GM12878 (cell line): ENCODE measurements at regions not wholly inside any gene's neighbourhood (a gene's known extent, or its start where the extent isn't known, plus 50 kb on each side); places are given as distances from the start of the nearest gene placed in this dataset.

Source experiments
- ATAC-seq: fragments of 200-7000 bp; cut with Tn5 transposase; 3 replicates; pipeline ENCODE4 v1.9.1; 2020; ENCODE audit warnings: mild to moderate bottlenecking, moderate library complexity
- BruUV-seq: library from RNA; stranded (reverse); fragments of 400-500 nt; replicated peaks from 2 replicates; lab custom pipeline; 2021; lab: Mats Ljungman, UMichigan
- CTCF ChIA-PET: fragments of 300-600 bp; sonication (Branson Sonifier 250); formaldehyde crosslinking; extraction: SDS; loops from one replicate; lab custom pipeline; 2021; ENCODE audit warnings: inconsistent platforms; lab: Yijun Ruan, JAX
- POLR2A ChIA-PET: fragments of 350-600 bp; formaldehyde crosslinking; extraction: SDS; loops from one replicate; lab custom pipeline; 2021; ENCODE audit warnings: inconsistent platforms; lab: Charles Lee
- RAD21 ChIA-PET: fragments of 300-600 bp; sonication (Branson Sonifier 250); formaldehyde crosslinking; loops from one replicate; lab custom pipeline; 2023; ENCODE audit warnings: antibody characterized with exemption; ENCODE audit not compliant: unreplicated experiment; lab: Charles Lee
- SMC1A ChIA-PET: fragments of 300-600 bp; sonication (Branson Sonifier 250); formaldehyde crosslinking; loops from one replicate; lab custom pipeline; 2023; ENCODE audit not compliant: unreplicated experiment, uncharacterized antibody; lab: Charles Lee
- DNase-seq: peaks from one replicate; pipeline ENCODE4 v3.0.0-alpha.2; 2011; ENCODE audit warnings: low read depth, low spot score
- FAIRE-seq: peaks from 3 replicates; lab custom pipeline; 2011; peaks lifted over from hg19 to GRCh38; lab: Jason Lieb, UNC
- H2AFZ ChIP-seq: 2 replicates; pipeline ENCODE4 v1.6.0; 2011; ENCODE audit warnings: low read depth, low read length, control low read depth; ENCODE audit not compliant: control insufficient read depth
- H3K27ac ChIP-seq: 2 replicates; pipeline ENCODE4 v1.5.1; 2011; ENCODE audit warnings: control low read depth; ENCODE audit not compliant: control insufficient read depth, insufficient read depth
- H3K27me3 ChIP-seq, 2 experiments: replicated peaks in 1 of 2; 2 replicates each; pipeline versions ENCODE4 v1.6.0 to v1.6.1; 2011; ENCODE audit warnings: low read length in 1 of 2; ENCODE audit not compliant: control insufficient read depth in 2 of 2, insufficient read depth in 2 of 2
- H3K36me3 ChIP-seq, 2 experiments: 2 replicates each; pipeline ENCODE4 v1.5.1; 2011; ENCODE audit warnings: low read length in 1 of 2; ENCODE audit not compliant: control insufficient read depth in 2 of 2, insufficient read depth in 2 of 2
- H3K4me1 ChIP-seq: 2 replicates; pipeline ENCODE4 v1.6.1; 2011; ENCODE audit warnings: mild to moderate bottlenecking, low read length, moderate library complexity, mixed read lengths; ENCODE audit not compliant: control insufficient read depth, insufficient read depth
- H3K4me2 ChIP-seq: 2 replicates; pipeline ENCODE4 v1.6.0; 2011; ENCODE audit warnings: control low read depth; ENCODE audit not compliant: control insufficient read depth, insufficient read depth
- H3K4me3 ChIP-seq: fragments of 200-600 bp; sonication (generic); 2 replicates; pipeline ENCODE4 v1.5.1; 2016
- H3K79me2 ChIP-seq: 2 replicates; pipeline ENCODE4 v1.6.0; 2011; ENCODE audit warnings: low read length; ENCODE audit not compliant: control insufficient read depth, insufficient read depth
- H3K9ac ChIP-seq: 2 replicates; pipeline ENCODE4 v1.8.0; 2011; ENCODE audit warnings: low read length, control low read depth, mixed read lengths; ENCODE audit not compliant: control insufficient read depth, insufficient read depth
- H3K9me3 ChIP-seq: replicated peaks from 3 replicates; pipeline ENCODE4 v1.5.1; 2011; ENCODE audit warnings: mild to moderate bottlenecking, low read length; ENCODE audit not compliant: control insufficient read depth, insufficient read depth
- H4K20me1 ChIP-seq: 2 replicates; pipeline ENCODE4 v1.6.0; 2011; ENCODE audit not compliant: control insufficient read depth, insufficient read depth
- ASH2L ChIP-seq: fragments of 300-600, 200-600 bp; sonication (generic); IDR thresholded peaks from 2 replicates; pipeline ENCODE4 v1.6.1; 2017; ENCODE audit warnings: low read depth, mild to moderate bottlenecking, borderline replicate concordance
- CBFB ChIP-seq: IDR thresholded peaks from 2 replicates; pipeline ENCODE4 v1.6.1; 2016; ENCODE audit warnings: antibody characterized with exemption, low read depth
- CHD2 ChIP-seq: IDR thresholded peaks from 2 replicates; pipeline ENCODE4 v1.6.1; 2011; ENCODE audit warnings: low read depth, low read length, improper control_type of control experiment, borderline replicate concordance
- POU2F2 ChIP-seq: IDR thresholded peaks from 3 replicates; pipeline ENCODE4 v1.6.1; 2011; ENCODE audit warnings: low read depth, mild to moderate bottlenecking, low read length, borderline replicate concordance
- RBBP5 ChIP-seq: fragments of 200-600 bp; sonication (generic); conservative IDR thresholded peaks from 2 replicates; pipeline ENCODE4 v1.6.1; 2016
- SRF ChIP-seq, 2 experiments: IDR thresholded peaks; 2 replicates each; pipeline ENCODE4 v1.6.1; 2011; ENCODE audit warnings: low read depth in 2 of 2, low read length in 2 of 2, mild to moderate bottlenecking in 1 of 2, moderate library complexity in 1 of 2
- ZNF217 ChIP-seq: fragments of 450-650 bp; IDR thresholded peaks from 2 replicates; pipeline ENCODE4 v1.6.1; 2017; ENCODE audit warnings: antibody characterized with exemption, mild to moderate bottlenecking
- ZNF274 ChIP-seq: IDR thresholded peaks from one replicate; pipeline ENCODE4 v1.8.0; 2011; ENCODE audit not compliant: insufficient read length, insufficient read depth
- WGBS: methylation state at CpG from one replicate; pipeline ENCODE4 v1.1.6; 2016; ENCODE audit warnings: low lambda C conversion rate; ENCODE audit not compliant: insufficient replicate concordance, insufficient coverage; ENCODE audit errors: missing lambda C conversion rate; 5-methylcytosine and 5-hydroxymethylcytosine counted together
- in situ Hi-C: fragments of 300-500 bp; cut with MboI; formaldehyde crosslinking; loops from 9 replicates; pipeline ENCODE4 v1.14.3; 2018; ENCODE audit warnings: mixed read lengths
- intact Hi-C: fragments of 100-400 bp; cut with micrococcal nuclease; formaldehyde crosslinking; loops from one replicate; pipeline ENCODE4 v1.14.2; 2022; ENCODE audit not compliant: unreplicated experiment
- TF ChIP-seq, protein P1 (sequence below): fragments of 450-650 bp; IDR thresholded peaks from 2 replicates; pipeline ENCODE4 v1.6.1; 2014; ENCODE audit warnings: mild to moderate bottlenecking
- TF ChIP-seq, protein P2 (sequence below): fragments of 150-350 bp; IDR thresholded peaks from 2 replicates; pipeline ENCODE4 v1.6.1; 2014; ENCODE audit warnings: mild to moderate bottlenecking, low read depth, low read length

DNA sequence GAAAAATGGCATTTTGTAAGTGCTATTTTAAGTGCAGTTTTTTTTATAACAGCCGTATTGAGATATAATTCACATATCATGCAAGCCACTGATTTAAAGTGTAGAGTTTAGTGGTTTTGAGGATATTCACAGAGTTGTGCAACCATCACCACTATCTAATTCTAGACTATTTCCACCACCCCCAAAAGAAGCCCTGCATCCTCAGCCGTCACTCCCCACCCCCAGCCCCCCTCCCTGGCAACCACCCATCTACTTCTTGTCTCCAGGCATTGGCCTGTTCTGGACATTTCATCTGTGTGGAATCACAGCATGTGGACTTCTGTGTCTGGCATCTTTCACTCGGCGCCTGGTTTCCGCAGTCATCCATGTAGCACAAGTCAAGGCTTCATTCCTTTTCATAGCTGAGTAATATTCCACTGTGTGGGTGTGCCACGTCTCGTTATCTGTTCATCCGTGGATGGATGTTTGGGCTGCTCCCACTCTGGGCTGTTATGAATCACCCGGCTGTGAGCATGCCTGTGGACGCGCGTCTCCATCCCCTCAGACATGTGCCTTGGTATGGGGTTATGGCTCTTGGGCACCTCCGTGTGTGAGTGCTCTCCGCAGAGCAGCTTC lies 138.4 kb upstream of the CIBAR2 start (continued):
- no peak for TF ChIP-seq SRF (IDR thresholded peaks at IDR 0.05; ENCODE audit: low read depth in 2 of 2, low read length in 2 of 2)
- no peak for TF ChIP-seq POU2F2
- no peak for TF ChIP-seq RBBP5
- TF ChIP-seq CBFB: no peak
- no peak for TF ChIP-seq ZNF274
- no peak for TF ChIP-seq CHD2

DNA sequence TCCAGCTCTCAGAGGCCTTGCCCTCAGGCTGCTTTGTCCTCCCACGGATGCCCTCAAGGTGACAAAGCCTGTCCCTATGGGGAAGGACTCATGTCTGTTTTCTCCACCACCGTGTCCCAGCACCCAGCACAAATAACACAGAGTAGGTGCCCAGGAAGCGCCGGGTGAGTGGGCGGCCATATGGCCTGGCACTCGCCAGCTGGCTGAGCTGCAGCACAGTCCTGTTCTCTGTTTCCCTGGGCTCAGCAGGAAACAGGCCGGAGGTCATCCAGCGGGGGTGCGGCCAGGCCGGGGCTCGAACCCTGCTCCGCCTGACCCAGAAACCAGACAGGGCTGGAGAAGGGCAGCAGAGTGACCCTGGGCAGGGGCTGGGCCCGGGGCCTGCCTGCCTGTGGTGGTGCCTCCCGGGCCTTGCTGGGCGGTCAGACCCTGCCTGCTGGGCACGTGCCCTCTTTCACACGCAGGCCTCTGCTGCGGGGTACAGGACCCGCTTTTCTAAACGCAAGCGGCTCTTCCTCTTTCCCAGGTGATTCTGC lies 139.0 kb upstream of the CIBAR2 start:
- Histone ChIP-seq H3K4me2 (no peak overlapping the region), H3K4me1 (peaks cover 3% of the 10 kb centered on the region; the same call in 1 of the 2 replicates), H2AFZ (no peak overlapping the region), H3K4me3 (no peak overlapping the region), H4K20me1 (no peaks in the 10 kb centered on the region), H3K9me3 (no peaks in the 10 kb centered on the region), H3K9ac (no peak overlapping the region), H3K36me3 (no peaks in the 10 kb centered on the region), H3K27ac (no peak overlapping the region), H3K27me3 (no peaks in the 10 kb centered on the region), H3K79me2 (no peaks in the 10 kb centered on the region)
- in situ Hi-C loops: no loop called here
- POLR2A ChIA-PET: no interaction called here
- CTCF ChIA-PET: interaction anchor here (0.7 to 3.7 kb wide), 9 partner anchors 9 to 139 kb away, joined by 3 to 36 read pairs (median 5); partner anchors contain the start of gene CIBAR2
- TF ChIP-seq ZNF217 (no peak), ASH2L (no peak)
- TF ChIP-seq, protein P1, sequence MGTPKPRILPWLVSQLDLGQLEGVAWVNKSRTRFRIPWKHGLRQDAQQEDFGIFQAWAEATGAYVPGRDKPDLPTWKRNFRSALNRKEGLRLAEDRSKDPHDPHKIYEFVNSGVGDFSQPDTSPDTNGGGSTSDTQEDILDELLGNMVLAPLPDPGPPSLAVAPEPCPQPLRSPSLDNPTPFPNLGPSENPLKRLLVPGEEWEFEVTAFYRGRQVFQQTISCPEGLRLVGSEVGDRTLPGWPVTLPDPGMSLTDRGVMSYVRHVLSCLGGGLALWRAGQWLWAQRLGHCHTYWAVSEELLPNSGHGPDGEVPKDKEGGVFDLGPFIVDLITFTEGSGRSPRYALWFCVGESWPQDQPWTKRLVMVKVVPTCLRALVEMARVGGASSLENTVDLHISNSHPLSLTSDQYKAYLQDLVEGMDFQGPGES: no peak
- TF ChIP-seq, protein P2, sequence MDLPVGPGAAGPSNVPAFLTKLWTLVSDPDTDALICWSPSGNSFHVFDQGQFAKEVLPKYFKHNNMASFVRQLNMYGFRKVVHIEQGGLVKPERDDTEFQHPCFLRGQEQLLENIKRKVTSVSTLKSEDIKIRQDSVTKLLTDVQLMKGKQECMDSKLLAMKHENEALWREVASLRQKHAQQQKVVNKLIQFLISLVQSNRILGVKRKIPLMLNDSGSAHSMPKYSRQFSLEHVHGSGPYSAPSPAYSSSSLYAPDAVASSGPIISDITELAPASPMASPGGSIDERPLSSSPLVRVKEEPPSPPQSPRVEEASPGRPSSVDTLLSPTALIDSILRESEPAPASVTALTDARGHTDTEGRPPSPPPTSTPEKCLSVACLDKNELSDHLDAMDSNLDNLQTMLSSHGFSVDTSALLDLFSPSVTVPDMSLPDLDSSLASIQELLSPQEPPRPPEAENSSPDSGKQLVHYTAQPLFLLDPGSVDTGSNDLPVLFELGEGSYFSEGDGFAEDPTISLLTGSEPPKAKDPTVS: no peak
- WGBS: 75% methylated on average over 21 of the region's 21 CpGs
- SMC1A ChIA-PET: interaction anchor here (1.5 to 3.0 kb wide), 2 partner anchors 27 to 136 kb away, joined by 3 to 10 read pairs; no protein-coding TSS in a partner anchor
- BruUV-seq: no TSS peak
- no peak for DNase-seq
- intact Hi-C loops: no loop called here
- ATAC-seq: no peak
- FAIRE-seq: no peak
- RAD21 ChIA-PET: interaction anchor here (1.7 to 2.1 kb wide), 2 partner anchors 10 to 136 kb away, joined by 5 to 7 read pairs; no protein-coding TSS in a partner anchor
